ENCODE measurements at regions not wholly inside any gene's neighbourhood (a gene's known extent, or its start where the extent isn't known, plus 50 kb on each side); places are given as distances from the start of the nearest gene placed in this dataset.

DNA sequence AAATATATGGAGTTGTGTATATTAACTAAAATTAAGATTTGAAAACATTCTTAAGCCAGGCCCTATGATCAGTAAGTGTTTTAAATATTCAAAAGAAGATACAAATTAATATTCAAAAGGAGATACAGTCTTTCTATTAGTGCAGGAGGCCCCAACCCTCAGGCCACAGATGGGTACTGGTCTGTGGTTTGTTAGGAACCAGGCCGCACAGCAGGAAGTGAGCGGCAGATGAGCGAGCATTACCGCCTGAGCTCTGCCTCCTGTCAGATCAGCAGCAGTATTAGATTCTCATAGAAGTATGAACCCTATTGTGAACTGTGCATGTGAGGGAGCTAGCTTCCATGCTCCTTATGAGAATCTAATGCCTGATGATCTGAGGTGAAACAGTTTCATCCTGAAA lies 232.9 kb downstream of the FOXO1 start:
- TF ChIP-seq, protein P1, sequence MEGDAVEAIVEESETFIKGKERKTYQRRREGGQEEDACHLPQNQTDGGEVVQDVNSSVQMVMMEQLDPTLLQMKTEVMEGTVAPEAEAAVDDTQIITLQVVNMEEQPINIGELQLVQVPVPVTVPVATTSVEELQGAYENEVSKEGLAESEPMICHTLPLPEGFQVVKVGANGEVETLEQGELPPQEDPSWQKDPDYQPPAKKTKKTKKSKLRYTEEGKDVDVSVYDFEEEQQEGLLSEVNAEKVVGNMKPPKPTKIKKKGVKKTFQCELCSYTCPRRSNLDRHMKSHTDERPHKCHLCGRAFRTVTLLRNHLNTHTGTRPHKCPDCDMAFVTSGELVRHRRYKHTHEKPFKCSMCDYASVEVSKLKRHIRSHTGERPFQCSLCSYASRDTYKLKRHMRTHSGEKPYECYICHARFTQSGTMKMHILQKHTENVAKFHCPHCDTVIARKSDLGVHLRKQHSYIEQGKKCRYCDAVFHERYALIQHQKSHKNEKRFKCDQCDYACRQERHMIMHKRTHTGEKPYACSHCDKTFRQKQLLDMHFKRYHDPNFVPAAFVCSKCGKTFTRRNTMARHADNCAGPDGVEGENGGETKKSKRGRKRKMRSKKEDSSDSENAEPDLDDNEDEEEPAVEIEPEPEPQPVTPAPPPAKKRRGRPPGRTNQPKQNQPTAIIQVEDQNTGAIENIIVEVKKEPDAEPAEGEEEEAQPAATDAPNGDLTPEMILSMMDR (IDR thresholded peaks at IDR 0.05; ENCODE audit: insufficient read depth, low read length, poor library complexity, severe bottlenecking): no peak
- no peak for TF ChIP-seq EZH2phosphoT487 (conservative IDR thresholded peaks at IDR 0.05; ENCODE audit: low read length)

Data from SU-DHL-6 (cell line).